ENCODE measurements at regions not wholly inside any gene's neighbourhood (a gene's known extent, or its start where the extent isn't known, plus 50 kb on each side); places are given as distances from the start of the nearest gene placed in this dataset.

GRCh38 chr6:12594530-12594893 lies 122.1 kb upstream of the PHACTR1 start:
- TF ChIP-seq POLR2A (IDR thresholded peaks at IDR 0.05; ENCODE audit: control extremely low read depth in 1 of 2, low read depth in 2 of 2, low read length in 2 of 2) = no peak
- TF ChIP-seq CTCF (IDR thresholded peaks at IDR 0.05; ENCODE audit: control extremely low read depth in 1 of 3, insufficient read depth in 1 of 3, low read depth in 1 of 3, low read length in 3 of 3) = no peak
- no peak for TF ChIP-seq CBX5 (IDR thresholded peaks at IDR 0.05; ENCODE audit: low read depth, low read length)
- TF ChIP-seq USF2 (IDR thresholded peaks at IDR 0.05; ENCODE audit: low read length) = no peak
- no peak for TF ChIP-seq ATF2 (IDR thresholded peaks at IDR 0.05; ENCODE audit: low read length)
- no peak for TF ChIP-seq EZH2 (IDR thresholded peaks at IDR 0.05; ENCODE audit: low read depth, low read length, severe bottlenecking)
- no peak for TF ChIP-seq NANOG (IDR thresholded peaks at IDR 0.05; ENCODE audit: insufficient read depth, low read depth, low read length, poor library complexity, severe bottlenecking)

All from H1 (cell line).